Naive thymus-derived CD4-positive, alpha-beta T cell (primary cell): ENCODE measurements at regions not wholly inside any gene's neighbourhood (a gene's known extent, or its start where the extent isn't known, plus 50 kb on each side); places are given as distances from the start of the nearest gene placed in this dataset.

ENCODE experiments used
- ATAC-seq: fragments of 150-1000 bp; cut with Tn5 transposase; 2 replicates; pipeline ENCODE4 v1.10.0; 2021; ENCODE audit warnings: mild to moderate bottlenecking, moderate library complexity
- CTCF ChIA-PET: fragments of 350-600 bp; sonication (Branson Sonifier 250); formaldehyde crosslinking; loops from one replicate; lab custom pipeline; 2021; ENCODE audit warnings: antibody characterized with exemption; lab: Charles Lee
- POLR2A ChIA-PET: fragments of 350-600 bp; sonication (Branson Sonifier 250); formaldehyde crosslinking; loops from one replicate; lab custom pipeline; 2021; ENCODE audit warnings: antibody characterized with exemption, inconsistent platforms; lab: Charles Lee
- DNase-seq, 9 donors: peaks; one replicate each; pipeline versions ENCODE4 v3.0.0 to v3.0.0-alpha.2; 2020 to 2022; ENCODE audit warnings: mixed read lengths in 1 of 9
- H3K27ac ChIP-seq: one replicate; pipeline ENCODE4 v1.7.0; 2013; ENCODE audit warnings: mild to moderate bottlenecking, low read depth, low read length, moderate library complexity
- H3K27me3 ChIP-seq, 2 donors: one replicate each; pipeline ENCODE4 v1.7.0; 2013; ENCODE audit warnings: low read length in 2 of 2, mild to moderate bottlenecking in 2 of 2, moderate library complexity in 2 of 2; ENCODE audit not compliant: control insufficient read depth in 2 of 2, insufficient read depth in 2 of 2
- H3K36me3 ChIP-seq, 3 experiments: 1 replicate in 2 of 3; 2 replicates in 1 of 3; pipeline ENCODE4 v1.7.0; 2013; ENCODE audit warnings: low read length in 3 of 3, mild to moderate bottlenecking in 3 of 3, moderate library complexity in 1 of 3; ENCODE audit not compliant: insufficient read depth in 3 of 3, control insufficient read depth in 2 of 3
- H3K4me1 ChIP-seq, 2 donors: one replicate each; pipeline ENCODE4 v1.7.0; 2013; ENCODE audit warnings: low read length in 2 of 2, mild to moderate bottlenecking in 2 of 2, moderate library complexity in 1 of 2; ENCODE audit not compliant: control insufficient read depth in 2 of 2, insufficient read depth in 2 of 2
- H3K4me3 ChIP-seq: 2 replicates; pipeline ENCODE4 v1.7.0; 2013; ENCODE audit warnings: mild to moderate bottlenecking, low read length
- H3K9me3 ChIP-seq, 3 experiments: 1 replicate in 2 of 3; 2 replicates in 1 of 3; pipeline ENCODE4 v1.7.0; 2013; ENCODE audit warnings: low read length in 3 of 3; ENCODE audit not compliant: control insufficient read depth in 2 of 3
- H3K27ac Mint-ChIP-seq, 9 donors: one replicate each; pipeline ENCODE4 v1.8.0; 2020 to 2022; ENCODE audit warnings: mixed read lengths in 9 of 9, mild to moderate bottlenecking in 8 of 9, moderate library complexity in 5 of 9, inconsistent platforms in 2 of 9
- H3K27me3 Mint-ChIP-seq, 5 donors: one replicate each; pipeline ENCODE4 v1.8.0; 2021 to 2022; ENCODE audit warnings: mixed read lengths in 5 of 5, mild to moderate bottlenecking in 1 of 5
- H3K36me3 Mint-ChIP-seq, 5 donors: one replicate each; pipeline ENCODE4 v1.8.0; 2020 to 2022; ENCODE audit warnings: mixed read lengths in 5 of 5, mild to moderate bottlenecking in 3 of 5, inconsistent platforms in 1 of 5
- H3K4me1 Mint-ChIP-seq, 7 donors: one replicate each; pipeline ENCODE4 v1.8.0; 2020 to 2022; ENCODE audit warnings: mixed read lengths in 7 of 7, mild to moderate bottlenecking in 3 of 7, inconsistent platforms in 1 of 7
- H3K4me3 Mint-ChIP-seq, 10 donors: one replicate each; pipeline ENCODE4 v1.8.0; 2020 to 2022; ENCODE audit warnings: mild to moderate bottlenecking in 10 of 10, mixed read lengths in 10 of 10, moderate library complexity in 6 of 10, inconsistent platforms in 2 of 10
- H3K9me3 Mint-ChIP-seq, 11 donors: one replicate each; pipeline ENCODE4 v1.8.0; 2020 to 2022; ENCODE audit warnings: mixed read lengths in 11 of 11, mild to moderate bottlenecking in 4 of 11, inconsistent platforms in 1 of 11, moderate library complexity in 1 of 11
- intact Hi-C, 2 donors: fragments of 100-400 bp; cut with micrococcal nuclease; formaldehyde crosslinking; loops; one replicate each; pipeline ENCODE4 v1.15.1; 2023

DNA sequence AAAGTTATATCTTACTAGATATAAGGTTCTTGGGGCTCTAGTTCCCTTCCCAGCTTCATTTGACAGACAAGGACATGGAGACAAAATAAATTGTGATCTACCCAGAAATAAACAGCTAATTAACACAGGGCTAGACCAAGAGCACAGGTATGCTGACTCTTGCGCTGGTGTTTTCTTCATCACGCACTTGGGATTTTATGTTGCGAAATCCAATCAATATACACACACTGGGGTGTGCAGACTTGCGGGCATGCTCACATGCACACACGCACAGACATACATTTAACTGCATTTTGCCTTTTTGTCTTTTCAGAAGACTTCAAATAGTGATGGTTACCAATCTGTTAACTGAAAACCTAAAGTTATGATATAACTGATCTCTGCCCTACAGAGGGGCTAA lies 91.2 kb downstream of the LRATD1 start:
- POLR2A ChIA-PET = no interaction called here
- intact Hi-C loops = no loop called here

DNA sequence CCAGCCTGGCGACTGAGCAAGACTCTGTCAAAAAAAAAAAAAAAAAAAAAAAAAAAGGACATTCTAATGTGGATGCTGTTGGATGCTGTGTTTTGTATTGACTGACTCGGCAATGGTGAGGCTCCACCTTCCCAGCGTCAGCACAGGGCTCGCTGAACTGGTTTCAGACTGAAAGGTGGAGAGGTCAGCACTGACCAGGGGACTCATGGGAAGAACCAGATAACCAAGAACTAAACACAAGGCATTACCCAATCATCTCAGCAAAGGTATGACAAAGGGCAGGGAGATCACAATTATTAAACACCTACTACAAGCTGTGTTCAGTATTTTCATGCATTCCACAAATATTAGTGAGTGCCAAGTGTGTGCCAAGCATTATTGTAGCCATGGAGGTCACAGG lies 103.2 kb downstream of the LRATD1 start:
- DNase-seq (no peak), ATAC-seq (no peak)
- Histone ChIP-seq H3K27me3 (no peaks in the 10 kb centered on the region), H3K27ac (no peak overlapping the region), H3K9me3 (no peaks in the 10 kb centered on the region), H3K4me3 (no peak overlapping the region), H3K36me3 (no peaks in the 10 kb centered on the region), H3K4me1 (no peaks in the 10 kb centered on the region)
- Mint-ChIP-seq H3K4me3 (no peak overlapping the region), H3K27me3 (peaks cover 0 to 2% (median 0%) of the 10 kb centered on the region in 5 donors), H3K36me3 (no peaks in the 10 kb centered on the region), H3K27ac (no peak overlapping the region), H3K4me1 (no peaks in the 10 kb centered on the region), H3K9me3 (peaks cover 0 to 15% (median 3%) of the 10 kb centered on the region in 11 donors)
- CTCF ChIA-PET = no interaction called here
- POLR2A ChIA-PET = no interaction called here
- intact Hi-C loops = no loop called here

More for the DNA sequence above, 91.2 kb downstream of the LRATD1 start:
- peaks cover 0 to 10% (median 0%) of the 10 kb centered on the region in 5 donors for H3K27me3 Mint-ChIP-seq
- no peaks in the 10 kb centered on the region for H3K27me3 ChIP-seq
- H3K36me3 ChIP-seq = no peaks in the 10 kb centered on the region
- peaks cover 0 to 3% (median 0%) of the 10 kb centered on the region in 11 donors for H3K9me3 Mint-ChIP-seq
- ATAC-seq (no peak), DNase-seq (no peak)
- no peak overlapping the region for H3K4me3 Mint-ChIP-seq
- H3K27ac ChIP-seq = no peak overlapping the region
- no peak overlapping the region for H3K4me3 ChIP-seq
- no peaks in the 10 kb centered on the region for H3K4me1 Mint-ChIP-seq
- no peaks in the 10 kb centered on the region for H3K36me3 Mint-ChIP-seq
- no peak overlapping the region for H3K27ac Mint-ChIP-seq
- H3K9me3 ChIP-seq = no peaks in the 10 kb centered on the region
- CTCF ChIA-PET = no interaction called here
- H3K4me1 ChIP-seq = no peaks in the 10 kb centered on the region

DNA sequence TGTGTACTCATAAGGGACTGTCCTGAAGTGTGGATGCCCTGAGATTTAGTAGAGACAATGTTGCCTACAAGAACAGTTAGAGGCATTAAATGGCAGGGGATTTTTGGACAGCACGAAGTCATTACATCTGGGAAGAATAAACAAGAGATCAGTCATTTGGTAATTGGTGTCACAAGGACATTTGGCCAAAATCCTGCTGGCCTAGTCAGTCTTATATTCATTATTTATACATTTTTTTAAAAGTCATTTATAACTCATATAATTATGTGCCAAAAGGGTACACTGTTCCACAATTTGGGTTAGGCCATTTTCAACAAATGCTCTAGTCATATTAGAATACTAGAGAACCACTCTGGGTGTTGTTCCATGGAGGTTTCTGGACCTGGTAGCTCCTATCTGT lies 104.7 kb downstream of the LRATD1 start:
- peaks cover 0 to 13% (median 3%) of the 10 kb centered on the region in 11 donors for H3K9me3 Mint-ChIP-seq
- no peak for DNase-seq
- no peak overlapping the region for H3K4me3 ChIP-seq
- no peaks in the 10 kb centered on the region for H3K9me3 ChIP-seq
- no peak overlapping the region for H3K27ac ChIP-seq
- H3K4me1 ChIP-seq = no peaks in the 10 kb centered on the region
- no peaks in the 10 kb centered on the region for H3K36me3 ChIP-seq
- no peak for ATAC-seq
- no peaks in the 10 kb centered on the region for H3K27me3 Mint-ChIP-seq
- H3K4me1 Mint-ChIP-seq = no peaks in the 10 kb centered on the region
- no peaks in the 10 kb centered on the region for H3K36me3 Mint-ChIP-seq
- ChIA-PET POLR2A (no interaction called here), CTCF (no interaction called here)
- no peaks in the 10 kb centered on the region for H3K27me3 ChIP-seq
- no peak overlapping the region for H3K27ac Mint-ChIP-seq
- no peak overlapping the region for H3K4me3 Mint-ChIP-seq
- intact Hi-C loops = no loop called here

DNA sequence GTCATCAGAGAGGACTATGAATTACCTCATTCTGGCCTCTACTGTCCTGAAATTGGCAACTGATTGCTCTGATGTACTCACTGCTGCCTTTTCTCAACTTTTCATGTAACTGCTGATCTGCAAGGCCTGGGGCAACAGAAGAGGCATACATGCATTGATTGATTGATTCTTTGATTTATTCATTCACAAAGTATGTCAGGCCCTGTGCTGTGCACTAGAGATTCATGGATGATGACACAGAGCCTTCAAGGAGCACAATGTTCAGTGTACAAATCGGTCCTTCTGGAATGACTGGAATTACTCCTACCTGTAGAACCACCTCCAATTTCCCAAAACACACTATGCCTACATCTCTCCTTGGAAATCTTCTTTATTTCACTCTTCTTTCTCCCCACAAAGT lies 111.3 kb downstream of the LRATD1 start:
- CTCF ChIA-PET = no interaction called here
- Histone ChIP-seq H3K27ac (no peak overlapping the region), H3K36me3 (no peaks in the 10 kb centered on the region), H3K4me3 (no peak overlapping the region), H3K4me1 (no peaks in the 10 kb centered on the region), H3K27me3 (no peaks in the 10 kb centered on the region), H3K9me3 (no peaks in the 10 kb centered on the region)
- Mint-ChIP-seq H3K4me1 (no peaks in the 10 kb centered on the region), H3K27me3 (no peaks in the 10 kb centered on the region), H3K27ac (no peak overlapping the region), H3K36me3 (no peaks in the 10 kb centered on the region), H3K9me3 (peaks cover 0 to 9% (median under 1%) of the 10 kb centered on the region in 11 donors), H3K4me3 (no peak overlapping the region)
- ATAC-seq = no peak
- intact Hi-C loops = no loop called here
- DNase-seq = no peak
- POLR2A ChIA-PET = no interaction called here

DNA sequence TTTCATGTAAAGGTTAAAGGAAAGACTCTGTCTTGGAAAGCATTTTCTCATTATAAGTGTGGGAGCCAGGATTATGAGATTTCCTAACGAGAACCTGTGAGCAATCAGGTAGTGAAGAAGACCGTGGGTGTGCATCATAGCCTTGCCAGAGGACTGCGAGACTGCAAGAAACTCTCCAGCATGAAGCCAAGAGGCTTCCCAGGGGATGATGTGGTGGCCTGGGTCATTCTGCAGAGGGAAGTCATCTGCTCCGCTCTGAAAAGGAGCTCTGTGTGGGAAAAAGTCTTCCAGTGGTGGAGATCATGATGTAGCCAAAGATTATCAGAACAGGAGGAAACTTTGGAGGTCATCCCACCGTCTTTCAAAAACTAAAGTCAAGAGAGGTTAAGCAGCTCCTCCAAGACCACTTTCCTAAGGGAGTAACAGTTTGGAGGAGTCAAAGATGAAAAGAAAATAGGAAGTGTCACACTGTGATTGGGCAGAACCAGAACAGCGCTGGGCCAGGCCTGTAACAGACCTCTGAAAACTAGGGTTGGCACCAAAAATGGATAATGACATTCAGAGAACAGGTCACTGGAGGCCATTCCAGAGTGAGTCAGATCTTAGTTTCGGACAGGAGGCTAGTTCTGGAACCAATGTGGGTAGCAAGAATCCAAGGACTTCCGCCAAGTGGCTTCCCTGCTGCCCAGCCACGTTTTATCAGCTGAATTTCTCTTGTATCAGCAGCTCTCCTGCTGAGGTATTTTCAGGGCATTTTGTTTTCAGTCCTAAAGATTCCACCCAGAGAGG lies 113.0 kb downstream of the LRATD1 start:
- H3K27ac ChIP-seq = no peak overlapping the region
- Mint-ChIP-seq H3K9me3 (peaks cover 0 to 8% (median 2%) of the 10 kb centered on the region in 11 donors), H3K27ac (no peak overlapping the region), H3K4me3 (no peak overlapping the region), H3K36me3 (no peaks in the 10 kb centered on the region), H3K4me1 (no peaks in the 10 kb centered on the region), H3K27me3 (no peaks in the 10 kb centered on the region)
- H3K4me1 ChIP-seq = no peaks in the 10 kb centered on the region
- ATAC-seq (no peak), DNase-seq (no peak)
- no peaks in the 10 kb centered on the region for H3K9me3 ChIP-seq
- no peak overlapping the region for H3K4me3 ChIP-seq
- ChIA-PET POLR2A (no interaction called here), CTCF (no interaction called here)
- no peaks in the 10 kb centered on the region for H3K36me3 ChIP-seq
- intact Hi-C loops = no loop called here
- H3K27me3 ChIP-seq = no peaks in the 10 kb centered on the region

DNA sequence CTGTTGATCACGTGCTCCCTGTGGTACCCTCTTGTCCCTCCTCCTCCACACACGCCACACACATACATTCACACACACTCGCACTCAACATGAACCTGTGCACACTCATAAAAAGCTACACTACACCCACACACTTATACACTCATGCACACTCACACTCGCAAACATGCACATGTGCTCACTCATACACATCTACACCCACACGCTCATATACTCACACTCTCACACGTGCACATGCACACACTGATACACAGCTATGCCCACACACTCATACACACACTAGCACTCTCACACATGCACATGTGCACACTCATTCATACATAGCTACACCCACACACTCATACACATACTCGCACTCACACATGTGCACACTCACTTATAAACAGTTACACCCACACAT lies 113.6 kb downstream of the LRATD1 start:
- Mint-ChIP-seq H3K4me1 (no peaks in the 10 kb centered on the region), H3K27me3 (no peaks in the 10 kb centered on the region), H3K36me3 (no peaks in the 10 kb centered on the region), H3K4me3 (no peak overlapping the region), H3K27ac (no peak overlapping the region), H3K9me3 (peaks cover 0 to 8% (median 2%) of the 10 kb centered on the region in 11 donors)
- no peak overlapping the region for H3K27ac ChIP-seq
- H3K4me3 ChIP-seq = no peak overlapping the region
- ChIA-PET POLR2A (no interaction called here), CTCF (no interaction called here)
- no peaks in the 10 kb centered on the region for H3K27me3 ChIP-seq
- no peaks in the 10 kb centered on the region for H3K9me3 ChIP-seq
- no peaks in the 10 kb centered on the region for H3K36me3 ChIP-seq
- no peak for DNase-seq
- intact Hi-C loops = no loop called here
- ATAC-seq = peak; percentile 26
- H3K4me1 ChIP-seq = no peaks in the 10 kb centered on the region

DNA sequence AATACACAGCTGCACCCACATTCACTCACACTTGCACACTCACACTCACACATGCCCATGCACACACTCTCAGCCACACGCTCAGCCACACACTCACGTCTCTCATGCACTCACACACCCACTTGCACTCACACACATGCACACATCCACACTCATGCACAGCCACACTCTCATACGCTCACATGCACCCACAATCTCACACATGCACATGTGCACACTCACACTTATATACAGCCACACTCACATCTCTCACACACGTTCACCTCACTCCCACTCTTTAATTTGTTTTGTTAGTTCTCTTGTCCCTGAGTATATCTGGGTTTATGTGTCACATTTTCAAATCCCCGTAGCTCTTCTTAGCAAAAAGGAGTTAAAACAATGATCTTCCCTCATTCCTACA lies 114.9 kb downstream of the LRATD1 start:
- H3K27me3 ChIP-seq = no peaks in the 10 kb centered on the region
- H3K9me3 ChIP-seq = no peaks in the 10 kb centered on the region
- Mint-ChIP-seq H3K4me3 (no peak overlapping the region), H3K4me1 (no peaks in the 10 kb centered on the region), H3K27me3 (no peaks in the 10 kb centered on the region), H3K36me3 (no peaks in the 10 kb centered on the region), H3K9me3 (peaks cover 0 to 8% (median 0%) of the 10 kb centered on the region in 11 donors), H3K27ac (no peak overlapping the region)
- no peaks in the 10 kb centered on the region for H3K4me1 ChIP-seq
- ChIA-PET CTCF (no interaction called here), POLR2A (no interaction called here)
- no peaks in the 10 kb centered on the region for H3K36me3 ChIP-seq
- no peak overlapping the region for H3K27ac ChIP-seq
- intact Hi-C loops = no loop called here
- ATAC-seq (no peak), DNase-seq (no peak)
- H3K4me3 ChIP-seq = no peak overlapping the region
